ENCODE measurements at regions not wholly inside any gene's neighbourhood (a gene's known extent, or its start where the extent isn't known, plus 50 kb on each side); places are given as distances from the start of the nearest gene placed in this dataset.

DNA sequence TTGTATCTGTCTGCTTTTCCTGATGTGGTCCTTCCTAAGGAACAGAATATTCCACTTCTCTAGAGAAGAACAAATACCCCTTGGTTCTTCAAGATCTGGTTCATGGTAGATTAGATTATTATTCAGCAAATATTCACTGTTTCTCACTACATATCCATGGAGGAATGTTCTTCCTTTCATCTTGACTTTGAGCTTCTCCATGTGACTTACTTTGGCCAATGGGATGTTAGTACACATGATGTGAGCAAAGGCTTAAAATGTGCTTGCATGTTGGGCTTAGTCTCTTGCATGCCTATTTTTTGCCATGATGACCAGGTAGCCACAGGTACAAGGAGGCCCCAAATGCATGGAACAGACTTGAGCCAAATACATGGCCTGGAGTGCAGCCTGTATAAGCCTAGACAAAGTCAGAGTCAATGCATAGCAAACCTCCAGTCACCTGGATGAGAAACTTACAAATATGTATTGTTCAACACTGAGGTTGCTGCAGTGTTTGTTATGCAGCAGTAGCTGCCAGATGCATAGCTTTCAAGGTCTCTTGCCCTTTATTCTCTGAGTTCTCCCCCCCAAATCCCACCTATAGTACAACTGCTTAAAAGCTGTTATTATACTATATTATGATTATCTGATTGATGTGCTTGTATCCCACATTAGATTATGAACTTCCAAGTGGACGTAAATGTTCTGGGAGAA, 50.0 kb upstream of the CHD6 start:
- no peaks in the 10 kb centered on the region for H3K27me3 ChIP-seq
- H3K4me1 ChIP-seq (ENCODE audit: low read depth) = no peaks in the 10 kb centered on the region
- H3K36me3 ChIP-seq = no peaks in the 10 kb centered on the region
- TF ChIP-seq, protein P1, sequence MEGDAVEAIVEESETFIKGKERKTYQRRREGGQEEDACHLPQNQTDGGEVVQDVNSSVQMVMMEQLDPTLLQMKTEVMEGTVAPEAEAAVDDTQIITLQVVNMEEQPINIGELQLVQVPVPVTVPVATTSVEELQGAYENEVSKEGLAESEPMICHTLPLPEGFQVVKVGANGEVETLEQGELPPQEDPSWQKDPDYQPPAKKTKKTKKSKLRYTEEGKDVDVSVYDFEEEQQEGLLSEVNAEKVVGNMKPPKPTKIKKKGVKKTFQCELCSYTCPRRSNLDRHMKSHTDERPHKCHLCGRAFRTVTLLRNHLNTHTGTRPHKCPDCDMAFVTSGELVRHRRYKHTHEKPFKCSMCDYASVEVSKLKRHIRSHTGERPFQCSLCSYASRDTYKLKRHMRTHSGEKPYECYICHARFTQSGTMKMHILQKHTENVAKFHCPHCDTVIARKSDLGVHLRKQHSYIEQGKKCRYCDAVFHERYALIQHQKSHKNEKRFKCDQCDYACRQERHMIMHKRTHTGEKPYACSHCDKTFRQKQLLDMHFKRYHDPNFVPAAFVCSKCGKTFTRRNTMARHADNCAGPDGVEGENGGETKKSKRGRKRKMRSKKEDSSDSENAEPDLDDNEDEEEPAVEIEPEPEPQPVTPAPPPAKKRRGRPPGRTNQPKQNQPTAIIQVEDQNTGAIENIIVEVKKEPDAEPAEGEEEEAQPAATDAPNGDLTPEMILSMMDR (IDR thresholded peaks at IDR 0.05; ENCODE audit: low read depth, low read length) = no peak
- H3K27ac ChIP-seq = no peak overlapping the region
- H3K4me3 ChIP-seq = no peak overlapping the region
- no peaks in the 10 kb centered on the region for H3K9me3 ChIP-seq (ENCODE audit: low read depth)
- no peak for DNase-seq (ENCODE audit: low read depth in 1 of 2, low spot score in 1 of 2)

Data from cardiac muscle cell (in vitro differentiated cells and primary cell).